ENCODE measurements at regions not wholly inside any gene's neighbourhood (a gene's known extent, or its start where the extent isn't known, plus 50 kb on each side); places are given as distances from the start of the nearest gene placed in this dataset.

GRCh38 chr4:73001885-73002284, 67.6 kb downstream of the COX18 start:
- no peak for DNase-seq (ENCODE audit: low spot score)

DNA sequence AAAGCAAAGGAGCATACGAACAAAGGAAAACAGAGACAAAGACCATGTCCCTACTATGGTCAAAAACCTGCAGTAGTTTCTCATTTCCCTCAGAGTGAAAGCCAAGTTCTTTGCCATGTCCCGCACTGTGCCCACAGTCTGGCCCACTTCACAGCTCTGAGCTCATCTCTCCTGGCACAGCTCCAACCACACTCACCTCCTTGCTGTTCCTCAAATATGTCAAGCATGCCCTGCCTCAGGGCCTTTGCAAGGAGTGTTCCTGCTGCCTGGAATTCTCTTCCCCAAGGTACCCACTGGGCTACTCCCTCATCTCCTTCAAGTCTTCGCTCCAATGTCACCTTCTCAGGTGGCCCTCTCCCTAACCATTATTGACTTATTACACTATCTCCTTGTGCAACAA, 72.1 kb downstream of the COX18 start:
- DNase-seq (ENCODE audit: low spot score) = no peak

- no peak for DNase-seq (ENCODE audit: low spot score)
These were observed 74.8 kb downstream of the COX18 start for GRCh38 chr4:72994670-72995069.

- DNase-seq (ENCODE audit: low spot score) = no peak
These were observed 75.6 kb downstream of the COX18 start for GRCh38 chr4:72993876-72994275.

DNA sequence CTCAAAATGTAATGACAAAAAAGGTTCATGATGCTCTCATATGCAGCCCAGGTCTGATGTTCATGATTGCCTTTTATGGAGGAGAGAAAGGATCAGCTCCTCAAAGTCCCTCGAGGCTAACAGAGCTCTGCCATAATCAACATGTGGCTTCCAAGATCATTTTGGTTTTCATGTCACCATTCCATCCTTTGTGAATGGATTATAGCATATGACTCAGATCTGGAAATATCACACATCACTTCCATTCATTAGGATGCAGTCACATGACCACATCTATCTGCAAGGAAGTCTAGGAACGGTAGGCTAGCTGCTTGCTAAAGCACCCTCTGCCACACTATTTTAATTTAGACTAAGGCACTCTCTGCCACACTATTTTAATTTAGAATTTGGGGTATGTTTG, 77.6 kb downstream of the COX18 start:
- DNase-seq (ENCODE audit: low spot score) = peak; percentile 38

DNA sequence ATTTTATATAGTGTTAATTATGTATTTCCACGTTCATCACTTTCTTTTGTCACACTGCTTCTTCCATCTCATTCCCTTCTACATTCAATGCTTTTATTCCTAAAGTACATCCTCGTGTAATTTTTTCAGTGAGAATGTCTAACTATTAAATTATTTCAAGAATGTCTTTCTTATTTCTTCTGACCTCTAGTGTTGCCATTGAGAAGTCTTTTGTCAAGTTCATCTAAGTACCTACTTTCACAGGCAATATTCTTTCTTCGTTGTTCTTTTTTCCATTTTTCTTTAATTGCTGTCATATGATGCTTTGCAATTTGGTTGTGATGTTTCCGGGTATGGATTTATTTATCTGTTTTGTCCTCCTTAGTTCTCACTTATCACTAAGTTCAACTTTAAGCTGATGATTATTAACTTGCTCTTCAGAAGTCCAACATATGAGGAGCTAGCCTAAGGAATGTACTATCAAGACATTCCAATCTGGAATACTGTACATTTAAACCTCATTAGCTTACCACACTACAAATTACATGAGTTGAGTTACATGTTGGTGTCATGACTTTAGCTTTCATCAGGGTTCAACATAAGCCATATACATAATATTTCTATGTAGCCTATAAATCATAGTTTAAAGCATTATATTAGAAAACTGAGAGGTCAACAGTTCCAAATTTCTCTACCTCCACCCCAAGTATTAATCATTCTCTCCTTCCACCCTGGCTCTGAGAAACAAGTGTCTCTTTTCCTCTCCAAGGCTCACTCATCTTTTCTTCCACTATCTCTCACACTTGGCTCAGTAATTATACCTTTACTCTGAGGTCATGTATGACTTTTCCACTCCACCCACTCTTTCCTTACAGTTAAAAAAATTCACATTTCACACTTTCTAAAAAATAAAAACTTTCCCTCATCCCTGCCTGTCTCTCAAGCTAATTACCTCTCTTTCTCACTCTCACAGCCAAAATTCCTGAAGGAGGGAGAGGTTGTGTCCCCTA, 81.5 kb downstream of the COX18 start:
- no peak for DNase-seq (ENCODE audit: low spot score)

DNA sequence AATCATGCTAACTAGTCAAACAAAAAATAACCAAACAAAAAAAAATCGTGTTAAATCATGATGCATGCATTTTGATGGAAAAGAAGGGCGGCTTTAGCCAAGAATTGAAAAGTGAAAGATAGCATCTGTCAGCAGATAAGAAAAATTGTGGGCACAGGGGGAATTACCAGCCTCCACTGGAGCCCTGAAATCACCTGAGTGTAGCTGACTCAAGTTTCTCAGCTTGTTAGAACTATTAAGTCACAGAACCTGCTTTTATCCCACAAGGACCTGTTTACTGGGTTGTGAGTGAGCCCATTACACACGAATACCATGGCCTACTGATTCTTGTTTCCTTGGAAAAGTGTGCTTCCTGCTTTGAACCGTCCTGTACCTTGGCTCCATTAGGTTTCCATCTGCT, 85.2 kb downstream of the COX18 start:
- no peak for DNase-seq (ENCODE audit: low spot score)

- no peak for DNase-seq (ENCODE audit: low spot score)
These were observed 85.8 kb downstream of the COX18 start for GRCh38 chr4:72983709-72984108.

DNA sequence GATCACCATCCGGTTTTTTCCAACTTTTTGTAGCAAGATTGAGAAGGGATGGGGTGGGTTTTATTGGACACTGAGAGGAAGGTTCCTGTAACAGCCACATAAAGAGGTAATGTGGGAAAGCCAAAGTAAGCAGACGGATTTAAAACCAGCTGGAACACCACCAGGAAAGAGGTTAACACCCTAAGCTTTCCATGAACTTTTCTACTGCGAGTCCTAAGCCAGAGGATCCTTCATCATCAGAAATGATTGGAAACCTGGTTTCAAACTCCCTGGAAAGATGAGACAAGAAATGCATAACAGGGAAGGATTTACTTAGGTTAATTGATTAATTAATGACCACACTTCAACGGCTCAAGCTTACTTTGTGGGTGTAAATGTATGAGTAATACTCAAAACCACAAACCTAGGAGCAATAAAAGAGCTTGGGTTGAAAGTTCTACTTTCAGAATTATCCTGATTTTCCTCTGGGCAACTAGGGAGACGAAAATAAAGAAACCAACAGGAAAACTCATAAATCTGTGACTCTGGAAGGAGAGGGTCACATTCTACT, 91.5 kb downstream of the COX18 start:
- no peak for DNase-seq (ENCODE audit: low spot score)

- DNase-seq (ENCODE audit: low spot score) = no peak
These were observed 94.1 kb downstream of the COX18 start for GRCh38 chr4:72975488-72975784.

GRCh38 chr4:72974694-72975487, 94.6 kb downstream of the COX18 start:
- DNase-seq (ENCODE audit: low spot score) = no peak

- peak; percentile 54 for DNase-seq (ENCODE audit: low spot score)
These were observed 97.9 kb downstream of the COX18 start for GRCh38 chr4:72971572-72971971.

DNA sequence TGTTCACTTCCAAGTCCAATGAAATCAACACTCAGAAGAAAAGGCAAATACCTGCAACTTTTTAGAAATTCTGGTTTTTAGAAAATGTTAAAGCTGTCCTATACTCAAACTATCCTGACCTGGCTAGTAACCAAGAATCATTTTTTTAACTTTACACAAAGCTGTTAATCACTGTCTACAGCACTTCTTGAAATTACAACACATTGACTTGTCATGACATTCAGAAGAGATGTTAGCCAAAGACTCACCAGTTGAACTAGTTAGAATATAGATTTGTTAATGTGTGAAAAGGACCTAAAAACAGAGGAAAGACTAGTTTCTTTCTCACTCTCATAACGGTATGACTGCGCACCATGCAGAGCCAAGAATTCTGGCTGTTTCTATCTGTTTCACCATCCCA, 98.8 kb downstream of the COX18 start:
- no peak for DNase-seq (ENCODE audit: low spot score)

DNA sequence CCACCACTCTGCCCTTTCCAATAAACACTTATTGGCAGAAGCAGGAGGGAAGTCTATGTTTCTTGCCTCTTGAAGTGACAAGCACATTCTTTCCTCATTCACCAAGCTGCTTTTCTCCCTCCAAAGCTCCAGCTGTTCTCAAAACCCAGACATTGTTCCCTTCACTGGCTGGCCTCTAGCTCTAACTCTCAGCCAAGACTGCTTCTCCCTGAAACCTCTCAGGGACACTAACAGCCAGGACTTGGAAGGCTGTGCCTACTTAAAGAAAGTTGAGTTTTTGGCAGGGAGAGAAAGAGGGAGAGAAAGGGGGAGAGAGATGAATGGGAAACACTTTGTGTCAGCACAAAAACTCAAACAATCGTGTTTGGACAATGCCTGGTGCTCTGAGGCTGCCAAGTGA, 99.5 kb downstream of the COX18 start:
- DNase-seq (ENCODE audit: low spot score) = no peak

GRCh38 chr4:72966652-72967051, 102.9 kb downstream of the COX18 start:
- DNase-seq (ENCODE audit: low spot score) = no peak

- no peak for DNase-seq (ENCODE audit: low spot score)
These were observed 110.1 kb downstream of the COX18 start for GRCh38 chr4:72959411-72959810.

GRCh38 chr4:72954811-72955210, 114.7 kb downstream of the COX18 start:
- no peak for DNase-seq (ENCODE audit: low spot score)

- DNase-seq (ENCODE audit: low spot score) = no peak
These were observed 115.9 kb downstream of the COX18 start for GRCh38 chr4:72953571-72953970.

- DNase-seq (ENCODE audit: low spot score) = no peak
These were observed 117.9 kb downstream of the COX18 start for GRCh38 chr4:72951628-72952027.

DNA sequence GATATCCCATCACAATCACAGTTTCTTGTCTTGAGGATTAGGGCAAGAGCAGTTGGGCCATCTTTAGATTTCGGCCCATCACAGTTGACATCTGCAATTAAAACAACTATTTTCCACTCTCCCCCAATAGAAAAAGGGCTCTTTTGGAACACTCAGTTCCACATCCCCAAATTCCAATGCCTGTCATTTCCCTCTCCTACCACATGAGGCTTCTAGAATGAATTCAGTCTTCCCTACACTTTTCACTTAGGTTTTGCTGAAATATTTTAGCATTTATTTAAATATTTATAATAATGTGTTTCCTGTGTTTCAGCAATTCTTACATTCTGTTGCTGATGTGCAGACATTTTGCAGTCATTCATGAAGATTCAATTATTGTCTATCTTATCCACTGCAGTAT, 118.4 kb downstream of the COX18 start:
- no peak for DNase-seq (ENCODE audit: low spot score)

GRCh38 chr4:72948080-72948479, 121.4 kb downstream of the COX18 start:
- no peak for DNase-seq (ENCODE audit: low spot score)

- no peak for DNase-seq (ENCODE audit: low spot score)
These were observed 123.7 kb downstream of the COX18 start for GRCh38 chr4:72945719-72946336.

GRCh38 chr4:72942565-72942964, 127.0 kb downstream of the COX18 start:
- DNase-seq (ENCODE audit: low spot score) = no peak

All from COLO829 (cell line).